HCT116 (cell line): ENCODE measurements at regions not wholly inside any gene's neighbourhood (a gene's known extent, or its start where the extent isn't known, plus 50 kb on each side); places are given as distances from the start of the nearest gene placed in this dataset.

Experiments
- ATAC-seq: fragments of 200-7000 bp; cut with Tn5 transposase; 2 replicates; pipeline ENCODE4 v1.9.1; 2020; ENCODE audit warnings: mild to moderate bottlenecking, moderate library complexity
- BruUV-seq: library from RNA; stranded (reverse); fragments of 400-500 nt; replicated peaks from 2 replicates; lab custom pipeline; 2021; lab: Mats Ljungman, UMichigan
- CTCF ChIA-PET: fragments of 300-600 bp; sonication (Branson Sonifier 250); formaldehyde crosslinking; loops from one replicate; lab custom pipeline; 2021; ENCODE audit warnings: antibody characterized with exemption; lab: Charles Lee
- POLR2A ChIA-PET: fragments of 300-600, 350-600 bp; sonication (Branson Sonifier 250); formaldehyde crosslinking; loops from one replicate; lab custom pipeline; 2021; ENCODE audit warnings: antibody characterized with exemption; lab: Charles Lee
- RAD21 ChIA-PET, 2 experiments: fragments of 300-600 bp; sonication (Branson Sonifier 250); formaldehyde crosslinking; loops; one replicate each; lab custom pipeline; 2023; ENCODE audit warnings: low total read pairs in 2 of 2; ENCODE audit not compliant: uncharacterized antibody in 2 of 2, unreplicated experiment in 2 of 2, low non-redundant PET in 1 of 2; lab: Charles Lee
- DNase-seq: peaks from one replicate; pipeline ENCODE4 v3.0.0-alpha.2; 2010; ENCODE audit warnings: low read depth, low spot score
- H2AFZ ChIP-seq: fragments of 200-600 bp; shearing (Covaris generic), sonication (generic); 2 replicates; pipeline ENCODE4 v1.6.1; 2017; ENCODE audit warnings: low read depth, mixed run types, mixed read lengths, antibody characterized with exemption, low read length; ENCODE audit not compliant: poor library complexity, severe bottlenecking
- H3K27ac ChIP-seq: 2 replicates; pipeline ENCODE4 v1.5.1; 2012; ENCODE audit warnings: low read depth, low read length
- H3K27me3 ChIP-seq: fragments of 200-600 bp; sonication (generic); 2 replicates; pipeline ENCODE4 v1.6.1; 2016; ENCODE audit warnings: mixed run types, low read length, mixed read lengths; ENCODE audit not compliant: insufficient read depth
- H3K36me3 ChIP-seq, 2 experiments: fragments of 200-500 bp in 1 of 2; fragments of 200-600 bp in 1 of 2; sonication (Bioruptor generic) in 1 of 2; sonication (generic) in 1 of 2; 2 replicates each; pipeline versions ENCODE4 v1.5.1 to v1.6.1; 2014 to 2016; ENCODE audit warnings: low read length in 2 of 2, inconsistent platforms in 1 of 2, mixed read lengths in 1 of 2, mixed run types in 1 of 2; ENCODE audit not compliant: insufficient read depth in 2 of 2, control insufficient read depth in 1 of 2
- H3K4me1 ChIP-seq, 2 experiments: fragments of 200-600 bp in 1 of 2; sonication (generic) in 1 of 2; 2 replicates each; pipeline versions ENCODE4 v1.5.1 to v1.6.1; 2012 to 2017; ENCODE audit warnings: low read length in 2 of 2, inconsistent platforms in 1 of 2, mild to moderate bottlenecking in 1 of 2, mixed read lengths in 1 of 2, mixed run types in 1 of 2, moderate library complexity in 1 of 2; ENCODE audit not compliant: insufficient read depth in 2 of 2, control insufficient read depth in 1 of 2
- H3K4me2 ChIP-seq: fragments of 200-600 bp; sonication (generic); 2 replicates; pipeline ENCODE4 v1.6.1; 2017; ENCODE audit warnings: mixed run types, low read length, mixed read lengths
- H3K4me3 ChIP-seq, 2 experiments: fragments of 200-600 bp in 1 of 2; sonication (generic) in 1 of 2; replicated peaks in 1 of 2; 2 replicates each; pipeline ENCODE4 v1.5.1; 2011 to 2016; ENCODE audit warnings: low read length in 2 of 2, control low read depth in 1 of 2, low read depth in 1 of 2, mild to moderate bottlenecking in 1 of 2, mixed read lengths in 1 of 2, mixed run types in 1 of 2
- H3K79me2 ChIP-seq: fragments of 200-600 bp; sonication (generic); 2 replicates; pipeline ENCODE4 v1.6.1; 2017; ENCODE audit warnings: mild to moderate bottlenecking, mixed run types, low read length, moderate library complexity, mixed read lengths; ENCODE audit not compliant: insufficient read depth
- H3K9ac ChIP-seq: fragments of 200-600 bp; sonication (generic); 2 replicates; pipeline ENCODE4 v1.6.1; 2016; ENCODE audit warnings: low read length, mixed read lengths
- H3K9me2 ChIP-seq: fragments of 200-600 bp; sonication (generic), shearing (Covaris generic); 2 replicates; pipeline ENCODE4 v1.6.1; 2017; ENCODE audit warnings: mixed run types, mild to moderate bottlenecking, moderate library complexity; ENCODE audit not compliant: insufficient read depth
- H3K9me3 ChIP-seq, 2 experiments: fragments of 200-500 bp in 1 of 2; fragments of 200-600 bp in 1 of 2; sonication (Bioruptor generic) in 1 of 2; sonication (generic) in 1 of 2; 2 replicates each; pipeline ENCODE4 v1.6.1; 2014 to 2017; ENCODE audit warnings: low read length in 2 of 2, mixed read lengths in 2 of 2, inconsistent platforms in 1 of 2, low read depth in 1 of 2, mild to moderate bottlenecking in 1 of 2, mixed run types in 1 of 2, moderate library complexity in 1 of 2; ENCODE audit not compliant: control insufficient read depth in 1 of 2, insufficient read depth in 1 of 2
- H4K20me1 ChIP-seq: fragments of 200-600 bp; sonication (generic), shearing (Covaris generic); 2 replicates; pipeline ENCODE4 v1.6.1; 2017; ENCODE audit warnings: mixed run types, mild to moderate bottlenecking, moderate library complexity; ENCODE audit not compliant: insufficient read depth
- CEBPB ChIP-seq: IDR thresholded peaks from 2 replicates; pipeline ENCODE4 v1.6.1; 2012; ENCODE audit warnings: low read depth
- ELF1 ChIP-seq: IDR thresholded peaks from 2 replicates; pipeline ENCODE4 v1.6.1; 2012; ENCODE audit warnings: low read depth, borderline replicate concordance
- EZH2 ChIP-seq: fragments of 200-600 bp; sonication (generic); IDR thresholded peaks from 2 replicates; pipeline ENCODE4 v1.6.1; 2017; ENCODE audit warnings: antibody characterized with exemption, mixed run types
- EZH2phosphoT487 ChIP-seq: fragments of 200-600 bp; IDR thresholded peaks from 2 replicates; pipeline ENCODE4 v1.6.1; 2018; ENCODE audit warnings: antibody characterized with exemption, borderline replicate concordance
- FOSL1 ChIP-seq: IDR thresholded peaks from 2 replicates; pipeline ENCODE4 v1.6.1; 2012; ENCODE audit warnings: low read depth
- JUND ChIP-seq: IDR thresholded peaks from 2 replicates; pipeline ENCODE4 v1.6.1; 2012
- RAD21 ChIP-seq: IDR thresholded peaks from 2 replicates; pipeline ENCODE4 v1.6.1; 2012; ENCODE audit warnings: low read depth, mild to moderate bottlenecking
- SIN3A ChIP-seq: IDR thresholded peaks from 2 replicates; pipeline ENCODE4 v1.6.1; 2012; ENCODE audit warnings: low read depth
- SRF ChIP-seq: IDR thresholded peaks from 2 replicates; pipeline ENCODE4 v1.6.1; 2012; ENCODE audit warnings: low read depth
- YY1 ChIP-seq: IDR thresholded peaks from 2 replicates; pipeline ENCODE4 v1.6.1; 2011; ENCODE audit warnings: low read length, low read depth, moderate library complexity, mild to moderate bottlenecking; ENCODE audit not compliant: insufficient replicate concordance; ENCODE audit errors: extremely low read depth
- ZFX ChIP-seq: fragments of 450-650 bp; IDR thresholded peaks from 2 replicates; pipeline ENCODE4 v1.6.1; 2017
- intact Hi-C: fragments of 100-400 bp; cut with micrococcal nuclease; formaldehyde crosslinking; loops from 2 replicates; pipeline ENCODE4 v1.10.0; 2022
- TF ChIP-seq, protein P1 (sequence below), 3 experiments: fragments of 200-600 bp in 1 of 3; sonication (generic) in 1 of 3; IDR thresholded peaks in 2 of 3; conservative IDR thresholded peaks in 1 of 3; 2 replicates each; pipeline ENCODE4 v1.5.1; 2012 to 2017; ENCODE audit warnings: low read depth in 2 of 3, low read length in 2 of 3, antibody characterized with exemption in 1 of 3, borderline replicate concordance in 1 of 3, control low read depth in 1 of 3, mild to moderate bottlenecking in 1 of 3, mixed read lengths in 1 of 3, mixed run types in 1 of 3, moderate library complexity in 1 of 3; ENCODE audit not compliant: insufficient read depth in 1 of 3
- TF ChIP-seq, protein P2 (sequence below): IDR thresholded peaks from 2 replicates; pipeline ENCODE4 v1.6.1; 2012
- TF ChIP-seq, protein P3 (sequence below): IDR thresholded peaks from 2 replicates; pipeline ENCODE4 v1.6.1; 2012; ENCODE audit warnings: low read depth

GRCh38 chr1:65581119-65581518 lies 160.7 kb downstream of the LEPR start:
- RAD21 ChIA-PET: no interaction called here
- Histone ChIP-seq H3K27me3 (no peaks in the 10 kb centered on the region), H3K4me1 (no peaks in the 10 kb centered on the region), H3K9ac (no peak overlapping the region), H3K79me2 (no peaks in the 10 kb centered on the region), H3K4me3 (no peak overlapping the region), H3K9me3 (no peaks in the 10 kb centered on the region), H3K36me3 (no peaks in the 10 kb centered on the region), H4K20me1 (no peaks in the 10 kb centered on the region), H3K27ac (no peak overlapping the region), H3K4me2 (no peak overlapping the region), H3K9me2 (no peaks in the 10 kb centered on the region), H2AFZ (no peak overlapping the region)
- TF ChIP-seq, protein P1, sequence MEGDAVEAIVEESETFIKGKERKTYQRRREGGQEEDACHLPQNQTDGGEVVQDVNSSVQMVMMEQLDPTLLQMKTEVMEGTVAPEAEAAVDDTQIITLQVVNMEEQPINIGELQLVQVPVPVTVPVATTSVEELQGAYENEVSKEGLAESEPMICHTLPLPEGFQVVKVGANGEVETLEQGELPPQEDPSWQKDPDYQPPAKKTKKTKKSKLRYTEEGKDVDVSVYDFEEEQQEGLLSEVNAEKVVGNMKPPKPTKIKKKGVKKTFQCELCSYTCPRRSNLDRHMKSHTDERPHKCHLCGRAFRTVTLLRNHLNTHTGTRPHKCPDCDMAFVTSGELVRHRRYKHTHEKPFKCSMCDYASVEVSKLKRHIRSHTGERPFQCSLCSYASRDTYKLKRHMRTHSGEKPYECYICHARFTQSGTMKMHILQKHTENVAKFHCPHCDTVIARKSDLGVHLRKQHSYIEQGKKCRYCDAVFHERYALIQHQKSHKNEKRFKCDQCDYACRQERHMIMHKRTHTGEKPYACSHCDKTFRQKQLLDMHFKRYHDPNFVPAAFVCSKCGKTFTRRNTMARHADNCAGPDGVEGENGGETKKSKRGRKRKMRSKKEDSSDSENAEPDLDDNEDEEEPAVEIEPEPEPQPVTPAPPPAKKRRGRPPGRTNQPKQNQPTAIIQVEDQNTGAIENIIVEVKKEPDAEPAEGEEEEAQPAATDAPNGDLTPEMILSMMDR (IDR thresholded peaks at IDR 0.05 in 2 of 3, conservative IDR thresholded peaks at IDR 0.05 in 1 of 3; ENCODE audit: borderline replicate concordance in 1 of 3, insufficient read depth in 1 of 3, low read depth in 2 of 3, low read length in 2 of 3): 0 out of 6 replicates have a peak, but pooled peaks of 1 of the 3 experiments have one; percentile 3
- TF ChIP-seq CEBPB (no peak), JUND (no peak), RAD21 (peak; percentile 54)
- TF ChIP-seq, protein P2, sequence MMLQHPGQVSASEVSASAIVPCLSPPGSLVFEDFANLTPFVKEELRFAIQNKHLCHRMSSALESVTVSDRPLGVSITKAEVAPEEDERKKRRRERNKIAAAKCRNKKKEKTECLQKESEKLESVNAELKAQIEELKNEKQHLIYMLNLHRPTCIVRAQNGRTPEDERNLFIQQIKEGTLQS: no peak
- CTCF ChIA-PET: no interaction called here
- ATAC-seq (no peak), DNase-seq (no peak)
- no TSS peak for BruUV-seq
- POLR2A ChIA-PET: no interaction called here
- intact Hi-C loops: no loop called here

- no peaks in the 10 kb centered on the region for H3K9me3 ChIP-seq
- ATAC-seq (no peak), DNase-seq (no peak)
- no peak overlapping the region for H3K9ac ChIP-seq
- no peak overlapping the region for H2AFZ ChIP-seq
- intact Hi-C loops: no loop called here
- H3K79me2 ChIP-seq: no peaks in the 10 kb centered on the region
- CTCF ChIA-PET: no interaction called here
- RAD21 ChIA-PET: no interaction called here
- no peaks in the 10 kb centered on the region for H4K20me1 ChIP-seq
- no TSS peak for BruUV-seq
- no peaks in the 10 kb centered on the region for H3K27me3 ChIP-seq
- no peaks in the 10 kb centered on the region for H3K36me3 ChIP-seq
- POLR2A ChIA-PET: no interaction called here
- no peak overlapping the region for H3K4me2 ChIP-seq
- no peaks in the 10 kb centered on the region for H3K4me1 ChIP-seq
- H3K4me3 ChIP-seq: no peak overlapping the region
- H3K9me2 ChIP-seq: no peaks in the 10 kb centered on the region
- no peak overlapping the region for H3K27ac ChIP-seq
- TF ChIP-seq YY1 (no peak), EZH2 (no peak), ELF1 (no peak), CEBPB (no peak), ZFX (no peak), SRF (no peak), EZH2phosphoT487 (no peak), SIN3A (no peak), RAD21 (no peak), JUND (no peak), FOSL1 (no peak)
- TF ChIP-seq, protein P2: no peak
- TF ChIP-seq, protein P3, sequence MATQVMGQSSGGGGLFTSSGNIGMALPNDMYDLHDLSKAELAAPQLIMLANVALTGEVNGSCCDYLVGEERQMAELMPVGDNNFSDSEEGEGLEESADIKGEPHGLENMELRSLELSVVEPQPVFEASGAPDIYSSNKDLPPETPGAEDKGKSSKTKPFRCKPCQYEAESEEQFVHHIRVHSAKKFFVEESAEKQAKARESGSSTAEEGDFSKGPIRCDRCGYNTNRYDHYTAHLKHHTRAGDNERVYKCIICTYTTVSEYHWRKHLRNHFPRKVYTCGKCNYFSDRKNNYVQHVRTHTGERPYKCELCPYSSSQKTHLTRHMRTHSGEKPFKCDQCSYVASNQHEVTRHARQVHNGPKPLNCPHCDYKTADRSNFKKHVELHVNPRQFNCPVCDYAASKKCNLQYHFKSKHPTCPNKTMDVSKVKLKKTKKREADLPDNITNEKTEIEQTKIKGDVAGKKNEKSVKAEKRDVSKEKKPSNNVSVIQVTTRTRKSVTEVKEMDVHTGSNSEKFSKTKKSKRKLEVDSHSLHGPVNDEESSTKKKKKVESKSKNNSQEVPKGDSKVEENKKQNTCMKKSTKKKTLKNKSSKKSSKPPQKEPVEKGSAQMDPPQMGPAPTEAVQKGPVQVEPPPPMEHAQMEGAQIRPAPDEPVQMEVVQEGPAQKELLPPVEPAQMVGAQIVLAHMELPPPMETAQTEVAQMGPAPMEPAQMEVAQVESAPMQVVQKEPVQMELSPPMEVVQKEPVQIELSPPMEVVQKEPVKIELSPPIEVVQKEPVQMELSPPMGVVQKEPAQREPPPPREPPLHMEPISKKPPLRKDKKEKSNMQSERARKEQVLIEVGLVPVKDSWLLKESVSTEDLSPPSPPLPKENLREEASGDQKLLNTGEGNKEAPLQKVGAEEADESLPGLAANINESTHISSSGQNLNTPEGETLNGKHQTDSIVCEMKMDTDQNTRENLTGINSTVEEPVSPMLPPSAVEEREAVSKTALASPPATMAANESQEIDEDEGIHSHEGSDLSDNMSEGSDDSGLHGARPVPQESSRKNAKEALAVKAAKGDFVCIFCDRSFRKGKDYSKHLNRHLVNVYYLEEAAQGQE: no peak
Measured at GRCh38 chr1:65584399-65584798, 163.9 kb downstream of the LEPR start.
